ENCODE measurements at regions not wholly inside any gene's neighbourhood (a gene's known extent, or its start where the extent isn't known, plus 50 kb on each side); places are given as distances from the start of the nearest gene placed in this dataset.

GRCh38 chr15:81558056-81558455 is 184.0 kb upstream of the TMC3 start:
- in situ Hi-C loops (cut with MboI; ENCODE audit: low pct_unique_long_range_greater_than_20kb in 2 of 9, low sequenced_read_pairs in 9 of 9, unreplicated experiment in 9 of 9), result no loop called here
- no peak overlapping the region for H3K27ac ChIP-seq
- no peak for ATAC-seq (replicated peaks in 6 of 8)
- H3K4me3 ChIP-seq, result no peak overlapping the region
- WGBS, 10 experiments, result 5 to 100% (median 77%) methylated on average over 1 to 2 of the region's 2 CpGs
- no peaks in the 10 kb centered on the region for H3K4me1 ChIP-seq (replicated peaks in 1 of 2)

GRCh38 chr15:81555346-81555745 is 181.3 kb upstream of the TMC3 start:
- H3K4me3 ChIP-seq, result no peak overlapping the region
- in situ Hi-C loops (cut with MboI; ENCODE audit: low pct_unique_long_range_greater_than_20kb in 2 of 9, low sequenced_read_pairs in 9 of 9, unreplicated experiment in 9 of 9), result no loop called here
- ATAC-seq (replicated peaks in 6 of 8), result no peak
- WGBS, 10 experiments, result 21 to 100% (median 85%) methylated on average over 1 to 4 of the region's 4 CpGs; no CpG with 5 or more reads in 2 of the 10 experiments
- H3K4me1 ChIP-seq (replicated peaks in 1 of 2), result no peaks in the 10 kb centered on the region
- no peak overlapping the region for H3K27ac ChIP-seq

GRCh38 chr15:81548365-81549130 is 174.5 kb upstream of the TMC3 start:
- no peak for ATAC-seq (replicated peaks in 6 of 8)
- in situ Hi-C loops (cut with MboI; ENCODE audit: low pct_unique_long_range_greater_than_20kb in 2 of 9, low sequenced_read_pairs in 9 of 9, unreplicated experiment in 9 of 9), result no loop called here
- 45 to 100% (median 66%) methylated on average over 1 to 7 of the region's 7 CpGs for WGBS, 10 experiments
- H3K27ac ChIP-seq, result no peak overlapping the region
- no peaks in the 10 kb centered on the region for H3K4me1 ChIP-seq (replicated peaks in 1 of 2)
- no peak overlapping the region for H3K4me3 ChIP-seq

GRCh38 chr15:81547521-81548132 is 173.6 kb upstream of the TMC3 start:
- in situ Hi-C loops (cut with MboI; ENCODE audit: low pct_unique_long_range_greater_than_20kb in 2 of 9, low sequenced_read_pairs in 9 of 9, unreplicated experiment in 9 of 9), result no loop called here
- no peak overlapping the region for H3K4me3 ChIP-seq
- no peak overlapping the region for H3K27ac ChIP-seq
- H3K4me1 ChIP-seq (replicated peaks in 1 of 2), result no peaks in the 10 kb centered on the region
- peak in 3 of 8 experiments; percentile 71 to 99 (median 98) for ATAC-seq (replicated peaks in 6 of 8)
- WGBS, 10 experiments, result 48 to 100% (median 80%) methylated on average over 1 to 2 of the region's 2 CpGs; no CpG with 5 or more reads in 3 of the 10 experiments

- H3K4me3 ChIP-seq, result no peak overlapping the region
- WGBS, 10 experiments, result 20 to 100% (median 78%) methylated on average over 1 to 2 of the region's 2 CpGs; no CpG with 5 or more reads in 1 of the 10 experiments
- H3K27ac ChIP-seq, result no peak overlapping the region
- no peaks in the 10 kb centered on the region for H3K4me1 ChIP-seq (replicated peaks in 1 of 2)
- in situ Hi-C loops (cut with MboI; ENCODE audit: low pct_unique_long_range_greater_than_20kb in 2 of 9, low sequenced_read_pairs in 9 of 9, unreplicated experiment in 9 of 9), result no loop called here
- no peak for ATAC-seq (replicated peaks in 6 of 8)
Observed at GRCh38 chr15:81544385-81544784, 170.4 kb upstream of the TMC3 start.

GRCh38 chr15:81540909-81541308 is 166.9 kb upstream of the TMC3 start:
- in situ Hi-C loops (cut with MboI; ENCODE audit: low pct_unique_long_range_greater_than_20kb in 2 of 9, low sequenced_read_pairs in 9 of 9, unreplicated experiment in 9 of 9), result no loop called here
- no peak for ATAC-seq (replicated peaks in 6 of 8)
- H3K27ac ChIP-seq, result no peak overlapping the region
- H3K4me3 ChIP-seq, result no peak overlapping the region
- no peaks in the 10 kb centered on the region for H3K4me1 ChIP-seq (replicated peaks in 1 of 2)

- no peak for ATAC-seq (replicated peaks in 6 of 8)
- Histone ChIP-seq H3K4me3 (no peak overlapping the region), H3K27ac (no peak overlapping the region), H3K4me1 (replicated peaks in 1 of 2) (peaks cover 4 to 6% of the 10 kb centered on the region in 2 donors)
- in situ Hi-C loops (cut with MboI; ENCODE audit: low pct_unique_long_range_greater_than_20kb in 2 of 9, low sequenced_read_pairs in 9 of 9, unreplicated experiment in 9 of 9), result no loop called here
- 8 to 93% (median 76%) methylated on average over 2 to 6 of the region's 6 CpGs; no CpG with 5 or more reads in 1 of the 10 experiments for WGBS, 10 experiments
Observed at GRCh38 chr15:81536356-81536755, 162.3 kb upstream of the TMC3 start.

GRCh38 chr15:81534124-81534523 is 160.1 kb upstream of the TMC3 start:
- Histone ChIP-seq H3K4me1 (replicated peaks in 1 of 2) (peaks cover 16 to 26% of the 10 kb centered on the region in 2 donors), H3K4me3 (no peak overlapping the region), H3K27ac (no peak overlapping the region)
- in situ Hi-C loops (cut with MboI; ENCODE audit: low pct_unique_long_range_greater_than_20kb in 2 of 9, low sequenced_read_pairs in 9 of 9, unreplicated experiment in 9 of 9), result no loop called here
- ATAC-seq (replicated peaks in 6 of 8), result no peak
- 75 to 100% (median 80%) methylated on average over 1 of the region's 1 CpG; no CpG with 5 or more reads in 3 of the 10 experiments for WGBS, 10 experiments

GRCh38 chr15:81532001-81532400 is 158.0 kb upstream of the TMC3 start:
- in situ Hi-C loops (cut with MboI; ENCODE audit: low pct_unique_long_range_greater_than_20kb in 2 of 9, low sequenced_read_pairs in 9 of 9, unreplicated experiment in 9 of 9), result no loop called here
- H3K4me3 ChIP-seq, result no peak overlapping the region

GRCh38 chr15:81531109-81531592 is 157.1 kb upstream of the TMC3 start:
- no peak overlapping the region for H3K4me3 ChIP-seq
- ATAC-seq (replicated peaks in 6 of 8), result peak in 1 of 8 experiments; percentile 52
- WGBS, 10 experiments, result 0 to 50% (median 20%) methylated on average over 1 to 8 of the region's 10 CpGs; no CpG with 5 or more reads in 3 of the 10 experiments
- H3K4me1 ChIP-seq (replicated peaks in 1 of 2), result peaks cover 16 to 26% of the 10 kb centered on the region in 2 donors
- in situ Hi-C loops (cut with MboI; ENCODE audit: low pct_unique_long_range_greater_than_20kb in 2 of 9, low sequenced_read_pairs in 9 of 9, unreplicated experiment in 9 of 9), result no loop called here
- no peak overlapping the region for H3K27ac ChIP-seq

More at GRCh38 chr15:81532001-81532400, 158.0 kb upstream of the TMC3 start:
- Histone ChIP-seq H3K4me1 (replicated peaks in 1 of 2) (peaks cover 16 to 26% of the 10 kb centered on the region in 2 donors), H3K27ac (no peak overlapping the region)
- WGBS, 10 experiments, result 25 to 100% (median 100%) methylated on average over 1 of the region's 1 CpG; no CpG with 5 or more reads in 2 of the 10 experiments
- ATAC-seq (replicated peaks in 6 of 8), result no peak

- peak in 1 of 8 experiments; percentile 55 for ATAC-seq (replicated peaks in 6 of 8)
- Histone ChIP-seq H3K4me3 (no peak overlapping the region), H3K4me1 (replicated peaks in 1 of 2) (peaks cover 16 to 26% of the 10 kb centered on the region in 2 donors), H3K27ac (no peak overlapping the region)
- in situ Hi-C loops (cut with MboI; ENCODE audit: low pct_unique_long_range_greater_than_20kb in 2 of 9, low sequenced_read_pairs in 9 of 9, unreplicated experiment in 9 of 9), result no loop called here
- 33 to 94% (median 61%) methylated on average over 1 to 3 of the region's 3 CpGs for WGBS, 10 experiments
Observed at GRCh38 chr15:81530271-81530691, 156.3 kb upstream of the TMC3 start.

GRCh38 chr15:81529481-81529880 is 155.5 kb upstream of the TMC3 start:
- H3K4me1 ChIP-seq (replicated peaks in 1 of 2), result peaks cover 16 to 26% of the 10 kb centered on the region in 2 donors
- no peak for ATAC-seq (replicated peaks in 6 of 8)
- H3K27ac ChIP-seq, result no peak overlapping the region
- H3K4me3 ChIP-seq, result no peak overlapping the region
- WGBS, 10 experiments, result 6 to 100% (median 85%) methylated on average over 1 to 2 of the region's 2 CpGs; no CpG with 5 or more reads in 2 of the 10 experiments
- in situ Hi-C loops (cut with MboI; ENCODE audit: low pct_unique_long_range_greater_than_20kb in 2 of 9, low sequenced_read_pairs in 9 of 9, unreplicated experiment in 9 of 9), result no loop called here

GRCh38 chr15:81526029-81526428 is 152.0 kb upstream of the TMC3 start:
- WGBS, 10 experiments, result 67 to 100% (median 83%) methylated on average over 2 to 4 of the region's 4 CpGs; no CpG with 5 or more reads in 2 of the 10 experiments

More at GRCh38 chr15:81526029-81526428, 152.0 kb upstream of the TMC3 start:
- in situ Hi-C loops (cut with MboI; ENCODE audit: low pct_unique_long_range_greater_than_20kb in 2 of 9, low sequenced_read_pairs in 9 of 9, unreplicated experiment in 9 of 9), result no loop called here
- Histone ChIP-seq H3K4me3 (no peak overlapping the region), H3K27ac (no peak overlapping the region), H3K4me1 (replicated peaks in 1 of 2) (peaks cover 9 to 17% of the 10 kb centered on the region in 2 donors)
- no peak for ATAC-seq (replicated peaks in 6 of 8)

Data from motor neuron (in vitro differentiated cells).